ENCODE measurements at regions not wholly inside any gene's neighbourhood (a gene's known extent, or its start where the extent isn't known, plus 50 kb on each side); places are given as distances from the start of the nearest gene placed in this dataset.

DNA sequence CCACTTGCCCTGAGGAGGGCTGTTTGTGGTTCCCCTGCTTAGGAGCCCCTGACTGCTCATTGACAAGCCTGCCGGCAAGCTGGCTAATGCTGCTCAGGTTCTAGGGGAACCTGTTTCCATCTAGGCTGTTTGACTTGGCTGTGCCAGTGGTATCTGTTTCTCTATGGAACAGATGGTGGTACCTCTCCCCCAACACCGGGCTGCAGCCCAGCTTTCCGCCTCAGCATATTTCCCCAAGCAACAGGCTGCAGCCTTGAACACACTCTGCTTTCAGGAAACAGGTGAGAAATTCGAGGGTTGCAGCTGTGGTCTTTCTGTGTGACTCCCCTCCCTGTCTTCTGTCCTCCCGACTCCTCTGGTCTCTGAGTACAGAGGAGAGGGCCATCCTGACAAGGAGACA is 132.3 kb downstream of the TMEM132E start:
- Mint-ChIP-seq H3K9me3 (ENCODE audit: low read depth) (peaks cover 5% of the 10 kb centered on the region), H3K4me1 (ENCODE audit: low read depth) (no peaks in the 10 kb centered on the region), H3K4me3 (ENCODE audit: unreplicated experiment) (no peak overlapping the region), H3K27me3 (ENCODE audit: low read depth) (peaks cover 6% of the 10 kb centered on the region), H3K27ac (ENCODE audit: unreplicated experiment) (no peak overlapping the region), H3K36me3 (ENCODE audit: low read depth) (no peaks in the 10 kb centered on the region)
- DNase-seq (ENCODE audit: low spot score): peak; percentile 27
- TF ChIP-seq, protein P1, sequence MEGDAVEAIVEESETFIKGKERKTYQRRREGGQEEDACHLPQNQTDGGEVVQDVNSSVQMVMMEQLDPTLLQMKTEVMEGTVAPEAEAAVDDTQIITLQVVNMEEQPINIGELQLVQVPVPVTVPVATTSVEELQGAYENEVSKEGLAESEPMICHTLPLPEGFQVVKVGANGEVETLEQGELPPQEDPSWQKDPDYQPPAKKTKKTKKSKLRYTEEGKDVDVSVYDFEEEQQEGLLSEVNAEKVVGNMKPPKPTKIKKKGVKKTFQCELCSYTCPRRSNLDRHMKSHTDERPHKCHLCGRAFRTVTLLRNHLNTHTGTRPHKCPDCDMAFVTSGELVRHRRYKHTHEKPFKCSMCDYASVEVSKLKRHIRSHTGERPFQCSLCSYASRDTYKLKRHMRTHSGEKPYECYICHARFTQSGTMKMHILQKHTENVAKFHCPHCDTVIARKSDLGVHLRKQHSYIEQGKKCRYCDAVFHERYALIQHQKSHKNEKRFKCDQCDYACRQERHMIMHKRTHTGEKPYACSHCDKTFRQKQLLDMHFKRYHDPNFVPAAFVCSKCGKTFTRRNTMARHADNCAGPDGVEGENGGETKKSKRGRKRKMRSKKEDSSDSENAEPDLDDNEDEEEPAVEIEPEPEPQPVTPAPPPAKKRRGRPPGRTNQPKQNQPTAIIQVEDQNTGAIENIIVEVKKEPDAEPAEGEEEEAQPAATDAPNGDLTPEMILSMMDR (IDR thresholded peaks at IDR 0.05): no peak

- H3K9me3 Mint-ChIP-seq (ENCODE audit: low read depth): peaks cover 7% of the 10 kb centered on the region
- no peaks in the 10 kb centered on the region for H3K36me3 Mint-ChIP-seq (ENCODE audit: low read depth)
- no peak overlapping the region for H3K27ac Mint-ChIP-seq (ENCODE audit: unreplicated experiment)
- peak; percentile 69 for DNase-seq (ENCODE audit: low spot score)
- H3K27me3 Mint-ChIP-seq (ENCODE audit: low read depth): peaks cover 6% of the 10 kb centered on the region
- H3K4me1 Mint-ChIP-seq (ENCODE audit: low read depth): no peaks in the 10 kb centered on the region
- no peak overlapping the region for H3K4me3 Mint-ChIP-seq (ENCODE audit: unreplicated experiment)
- TF ChIP-seq, protein P1 (IDR thresholded peaks at IDR 0.05): no peak
Observed at GRCh38 chr17:34710226-34710625, 130.8 kb downstream of the TMEM132E start.

GRCh38 chr17:34709158-34709754 is 129.9 kb downstream of the TMEM132E start:
- H3K9me3 Mint-ChIP-seq (ENCODE audit: low read depth): peaks cover 10% of the 10 kb centered on the region
- no peak overlapping the region for H3K27ac Mint-ChIP-seq (ENCODE audit: unreplicated experiment)
- H3K27me3 Mint-ChIP-seq (ENCODE audit: low read depth): peaks cover 6% of the 10 kb centered on the region
- no peaks in the 10 kb centered on the region for H3K4me1 Mint-ChIP-seq (ENCODE audit: low read depth)
- TF ChIP-seq, protein P1 (IDR thresholded peaks at IDR 0.05): no peak
- H3K4me3 Mint-ChIP-seq (ENCODE audit: unreplicated experiment): no peak overlapping the region
- no peaks in the 10 kb centered on the region for H3K36me3 Mint-ChIP-seq (ENCODE audit: low read depth)
- DNase-seq (ENCODE audit: low spot score): no peak

GRCh38 chr17:34706029-34706428 is 126.6 kb downstream of the TMEM132E start:
- DNase-seq (ENCODE audit: low spot score): no peak
- H3K4me1 Mint-ChIP-seq (ENCODE audit: low read depth): no peaks in the 10 kb centered on the region
- H3K4me3 Mint-ChIP-seq (ENCODE audit: unreplicated experiment): no peak overlapping the region
- TF ChIP-seq, protein P1 (IDR thresholded peaks at IDR 0.05): no peak
- peaks cover 3% of the 10 kb centered on the region for H3K27me3 Mint-ChIP-seq (ENCODE audit: low read depth)
- H3K36me3 Mint-ChIP-seq (ENCODE audit: low read depth): no peaks in the 10 kb centered on the region
- H3K27ac Mint-ChIP-seq (ENCODE audit: unreplicated experiment): no peak overlapping the region
- H3K9me3 Mint-ChIP-seq (ENCODE audit: low read depth): peaks cover 10% of the 10 kb centered on the region

GRCh38 chr17:34703533-34703932 is 124.2 kb downstream of the TMEM132E start:
- H3K4me3 Mint-ChIP-seq (ENCODE audit: unreplicated experiment): no peak overlapping the region
- TF ChIP-seq, protein P1 (IDR thresholded peaks at IDR 0.05): no peak
- no peaks in the 10 kb centered on the region for H3K36me3 Mint-ChIP-seq (ENCODE audit: low read depth)
- H3K27ac Mint-ChIP-seq (ENCODE audit: unreplicated experiment): no peak overlapping the region
- no peaks in the 10 kb centered on the region for H3K4me1 Mint-ChIP-seq (ENCODE audit: low read depth)
- peaks cover 10% of the 10 kb centered on the region for H3K9me3 Mint-ChIP-seq (ENCODE audit: low read depth)
- H3K27me3 Mint-ChIP-seq (ENCODE audit: low read depth): no peaks in the 10 kb centered on the region
- no peak for DNase-seq (ENCODE audit: low spot score)
